NT2/D1 (cell line): ENCODE measurements at regions not wholly inside any gene's neighbourhood (a gene's known extent, or its start where the extent isn't known, plus 50 kb on each side); places are given as distances from the start of the nearest gene placed in this dataset.

Source experiments
- SUZ12 ChIP-seq: IDR thresholded peaks from 2 replicates; pipeline ENCODE4 v1.6.1; 2011; ENCODE audit not compliant: insufficient read length, insufficient read depth; ENCODE audit errors: extremely low read depth
- ZNF274 ChIP-seq: IDR thresholded peaks from 2 replicates; pipeline ENCODE4 v1.6.1; 2011; ENCODE audit warnings: mild to moderate bottlenecking, low read depth, low read length

GRCh38 chr7:19455623-19456022 lies 253.2 kb downstream of the POLR1F start:
- TF ChIP-seq SUZ12 (no peak), ZNF274 (no peak)
